Prostate gland (tissue), 2 donors: ENCODE measurements at regions not wholly inside any gene's neighbourhood (a gene's known extent, or its start where the extent isn't known, plus 50 kb on each side); places are given as distances from the start of the nearest gene placed in this dataset.

Experiments used
- DNase-seq: peaks from one replicate; pipeline ENCODE4 v3.0.0-alpha.2; 2019; ENCODE audit warnings: low spot score
- H3K27ac ChIP-seq, 2 donors: fragments of 200-600 bp; sonication (generic); 2 replicates each; pipeline ENCODE4 v1.5.1; 2017 to 2019
- H3K27me3 ChIP-seq: fragments of 200-600 bp; sonication (generic); replicated peaks from 2 replicates; pipeline ENCODE4 v1.5.1; 2019; ENCODE audit not compliant: insufficient read depth
- H3K36me3 ChIP-seq, 2 donors: fragments of 200-600 bp; sonication (generic); 1 replicate in 1 of 2; 2 replicates in 1 of 2; pipeline versions ENCODE4 v1.5.1 to v1.8.1; 2017 to 2019
- H3K4me1 ChIP-seq: fragments of 200-600 bp; sonication (generic); replicated peaks from 2 replicates; pipeline ENCODE4 v1.5.1; 2019
- H3K4me3 ChIP-seq, 2 donors: fragments of 200-600 bp; sonication (generic); 2 replicates each; pipeline ENCODE4 v1.5.1; 2017 to 2019
- H3K9me3 ChIP-seq: fragments of 200-600 bp; sonication (generic); 2 replicates; pipeline ENCODE4 v1.5.1; 2017
- POLR2A ChIP-seq: fragments of 450-650 bp; IDR thresholded peaks from one replicate; pipeline ENCODE4 v1.6.1; 2016; ENCODE audit warnings: antibody characterized with exemption, mild to moderate bottlenecking
- POLR2AphosphoS5 ChIP-seq: sonication (generic); formaldehyde crosslinking; IDR thresholded peaks from one replicate; pipeline ENCODE4 v1.6.1; 2017; ENCODE audit warnings: antibody characterized with exemption
- whole genome bisulfite sequencing: methylation state at CpG from one replicate; pipeline ENCODE4 v1.1.5; 2018; 5-methylcytosine and 5-hydroxymethylcytosine counted together
- intact Hi-C: fragments of 100-400 bp; cut with DNase I; formaldehyde crosslinking; loops from one replicate; pipeline ENCODE4 v1.14.2; 2022
- TF ChIP-seq, protein P1 (sequence below), 4 experiments: fragments of 200-600 bp in 2 of 4; fragments of 450-650 bp in 2 of 4; sonication (generic) in 2 of 4; IDR thresholded peaks; 1 replicate in 3 of 4; 2 replicates in 1 of 4; pipeline ENCODE4 v1.5.1; 2016 to 2019; ENCODE audit warnings: antibody characterized with exemption in 4 of 4, mild to moderate bottlenecking in 2 of 4, moderate library complexity in 2 of 4

DNA sequence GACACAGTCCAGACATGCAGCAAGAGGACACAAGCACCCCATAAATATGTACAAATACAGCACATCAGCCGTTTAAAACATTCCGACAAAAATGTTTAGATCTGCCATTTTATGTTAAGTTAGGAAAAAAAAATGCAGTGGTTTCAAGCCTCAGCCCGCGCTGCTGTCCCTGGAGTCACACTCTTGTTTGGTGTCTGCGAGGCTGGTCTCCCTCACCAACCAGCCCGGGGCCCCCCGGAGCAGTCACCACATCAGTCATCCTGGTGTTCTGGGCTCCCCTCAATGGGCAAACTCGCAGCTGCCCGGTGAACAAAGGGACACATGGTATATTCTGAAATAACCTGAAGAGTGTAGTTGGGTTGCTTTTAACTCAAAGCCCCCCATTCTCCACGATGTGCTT lies 1022.2 kb downstream of the BRD1 start:
- H3K4me3 ChIP-seq: no peak overlapping the region
- no peaks in the 10 kb centered on the region for H3K36me3 ChIP-seq
- TF ChIP-seq POLR2A (no peak), POLR2AphosphoS5 (no peak)
- TF ChIP-seq, protein P1, sequence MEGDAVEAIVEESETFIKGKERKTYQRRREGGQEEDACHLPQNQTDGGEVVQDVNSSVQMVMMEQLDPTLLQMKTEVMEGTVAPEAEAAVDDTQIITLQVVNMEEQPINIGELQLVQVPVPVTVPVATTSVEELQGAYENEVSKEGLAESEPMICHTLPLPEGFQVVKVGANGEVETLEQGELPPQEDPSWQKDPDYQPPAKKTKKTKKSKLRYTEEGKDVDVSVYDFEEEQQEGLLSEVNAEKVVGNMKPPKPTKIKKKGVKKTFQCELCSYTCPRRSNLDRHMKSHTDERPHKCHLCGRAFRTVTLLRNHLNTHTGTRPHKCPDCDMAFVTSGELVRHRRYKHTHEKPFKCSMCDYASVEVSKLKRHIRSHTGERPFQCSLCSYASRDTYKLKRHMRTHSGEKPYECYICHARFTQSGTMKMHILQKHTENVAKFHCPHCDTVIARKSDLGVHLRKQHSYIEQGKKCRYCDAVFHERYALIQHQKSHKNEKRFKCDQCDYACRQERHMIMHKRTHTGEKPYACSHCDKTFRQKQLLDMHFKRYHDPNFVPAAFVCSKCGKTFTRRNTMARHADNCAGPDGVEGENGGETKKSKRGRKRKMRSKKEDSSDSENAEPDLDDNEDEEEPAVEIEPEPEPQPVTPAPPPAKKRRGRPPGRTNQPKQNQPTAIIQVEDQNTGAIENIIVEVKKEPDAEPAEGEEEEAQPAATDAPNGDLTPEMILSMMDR (IDR thresholded peaks at IDR 0.05): no peak
- no peak overlapping the region for H3K27ac ChIP-seq
- 74% methylated on average over 10 of the region's 10 CpGs for WGBS
- no peaks in the 10 kb centered on the region for H3K4me1 ChIP-seq
- DNase-seq: no peak
- intact Hi-C loops: no loop called here
- H3K27me3 ChIP-seq: no peaks in the 10 kb centered on the region
- H3K9me3 ChIP-seq: no peaks in the 10 kb centered on the region

DNA sequence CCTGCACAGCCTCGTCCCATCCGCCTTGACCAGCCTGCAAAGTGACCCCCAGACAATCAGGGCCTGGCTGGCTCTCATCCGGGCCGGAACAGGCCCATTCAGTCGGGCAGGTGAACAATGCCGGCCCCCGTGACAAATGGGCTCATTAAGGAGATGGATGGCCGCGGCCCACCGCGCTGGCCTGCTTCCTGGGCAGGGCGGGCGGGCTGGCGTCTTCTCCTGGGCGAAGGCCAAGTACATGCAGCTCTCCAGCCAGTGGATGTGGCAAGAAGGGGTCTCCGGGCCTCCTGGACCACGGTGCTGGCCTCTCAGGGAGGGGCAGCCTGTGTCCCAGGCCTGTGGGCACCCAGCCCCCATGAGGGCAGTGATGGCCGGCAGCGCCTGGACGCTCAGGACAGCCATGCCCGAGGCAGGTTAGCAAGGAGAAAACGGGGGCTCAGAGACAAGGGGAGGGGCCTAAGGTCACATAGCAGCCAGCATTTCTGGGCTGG lies 1022.8 kb downstream of the BRD1 start:
- Histone ChIP-seq H3K27me3 (peaks cover 2% of the 10 kb centered on the region), H3K9me3 (no peaks in the 10 kb centered on the region), H3K36me3 (no peaks in the 10 kb centered on the region), H3K4me3 (no peak overlapping the region), H3K27ac (no peak overlapping the region), H3K4me1 (no peaks in the 10 kb centered on the region)
- WGBS: 36% methylated on average over 22 of the region's 22 CpGs
- no peak for TF ChIP-seq POLR2A
- DNase-seq: no peak
- intact Hi-C loops: no loop called here

DNA sequence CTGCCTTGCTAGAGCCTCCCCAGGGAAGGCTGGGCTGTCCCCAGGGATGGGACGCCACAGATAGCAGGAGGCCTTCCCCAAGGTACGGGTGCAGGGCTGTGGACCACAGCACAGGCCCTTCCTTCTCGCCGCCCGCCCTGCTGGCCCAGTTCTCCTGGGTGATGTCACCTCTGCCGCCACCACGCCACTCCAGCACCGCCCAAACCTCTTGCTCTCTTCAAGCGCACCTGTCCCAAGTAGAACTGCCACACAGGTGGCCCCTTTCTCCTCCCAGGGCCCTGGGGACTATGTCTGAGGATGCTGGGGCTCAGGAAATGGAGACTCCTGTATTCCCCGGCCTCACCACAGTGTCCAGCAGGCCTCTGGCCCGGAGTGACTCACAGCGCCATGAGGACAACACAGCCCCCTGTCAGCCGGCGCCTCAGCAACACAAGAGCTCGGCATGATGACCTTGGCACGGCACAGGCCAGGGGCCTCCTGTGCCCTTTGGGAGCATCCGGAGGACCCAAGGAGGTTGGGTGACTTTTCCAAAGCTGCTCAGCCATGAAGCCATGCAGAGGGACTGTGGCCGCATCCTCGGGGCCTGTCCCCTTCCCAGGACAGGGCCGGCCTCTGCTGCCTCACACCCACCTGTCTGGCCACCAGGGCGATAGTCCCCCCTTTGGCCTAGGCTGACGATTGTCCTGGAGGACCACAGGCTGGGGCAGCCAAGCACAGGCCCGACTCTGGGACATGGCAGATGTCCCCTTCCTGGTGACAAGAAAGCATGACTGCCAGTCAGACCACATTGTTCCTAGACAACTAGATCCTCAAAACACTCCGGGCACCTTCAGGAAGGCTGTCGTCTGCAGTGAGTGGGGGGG lies 1023.5 kb downstream of the BRD1 start:
- intact Hi-C loops: no loop called here
- no peaks in the 10 kb centered on the region for H3K9me3 ChIP-seq
- H3K4me3 ChIP-seq: no peak overlapping the region
- H3K27me3 ChIP-seq: peaks cover 2% of the 10 kb centered on the region
- H3K36me3 ChIP-seq: no peaks in the 10 kb centered on the region
- H3K27ac ChIP-seq: no peak overlapping the region
- WGBS: 93% methylated on average over 21 of the region's 25 CpGs
- no peaks in the 10 kb centered on the region for H3K4me1 ChIP-seq
- TF ChIP-seq, protein P1 (IDR thresholded peaks at IDR 0.05): no peak
- TF ChIP-seq POLR2A (no peak), POLR2AphosphoS5 (no peak)
- DNase-seq: no peak

DNA sequence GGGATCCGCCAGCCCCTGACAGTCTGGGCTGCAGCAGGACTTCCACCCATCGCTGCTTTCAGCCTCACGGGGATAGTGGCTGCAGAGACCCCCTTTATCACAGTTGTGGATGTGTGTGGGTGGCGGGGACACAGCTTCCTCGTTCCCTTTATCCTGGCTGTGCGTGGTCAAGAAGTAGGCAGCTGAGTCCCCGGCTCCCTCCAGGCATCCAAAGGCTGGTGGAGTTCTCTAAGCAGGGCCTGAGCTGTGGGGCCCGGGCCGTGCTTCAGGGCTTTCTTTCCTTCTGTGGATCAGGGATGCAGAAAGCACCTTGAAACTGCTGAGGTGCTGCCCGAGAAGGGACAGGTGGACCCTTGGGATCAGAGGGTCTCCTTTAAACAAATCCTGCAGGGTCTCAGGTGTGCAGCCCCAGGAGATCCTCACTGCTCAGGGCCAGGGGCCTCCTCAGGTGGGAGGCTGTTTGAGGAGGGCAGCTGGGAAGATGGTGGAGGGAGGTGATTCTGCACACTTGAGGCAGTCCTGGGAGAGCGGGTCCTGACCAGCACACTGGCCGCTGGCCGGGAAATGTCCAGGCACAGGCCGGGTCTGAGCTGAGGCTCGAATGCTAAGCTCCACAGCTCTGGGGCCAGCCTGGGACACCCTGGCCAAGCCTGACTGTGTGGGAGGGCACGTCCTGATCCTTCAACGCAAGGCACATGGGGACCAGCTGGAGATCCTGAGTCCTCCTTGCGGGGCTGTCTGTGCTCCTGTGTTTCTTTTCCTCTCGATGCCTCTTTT lies 1024.3 kb downstream of the BRD1 start:
- intact Hi-C loops: no loop called here
- Histone ChIP-seq H3K27me3 (peaks cover 2% of the 10 kb centered on the region), H3K9me3 (no peaks in the 10 kb centered on the region), H3K36me3 (no peaks in the 10 kb centered on the region), H3K4me3 (no peak overlapping the region), H3K4me1 (no peaks in the 10 kb centered on the region), H3K27ac (no peak overlapping the region)
- TF ChIP-seq, protein P1 (IDR thresholded peaks at IDR 0.05): no peak
- TF ChIP-seq POLR2A: no peak
- TF ChIP-seq POLR2AphosphoS5: no peak
- 83% methylated on average over 19 of the region's 19 CpGs for WGBS
- DNase-seq: no peak

DNA sequence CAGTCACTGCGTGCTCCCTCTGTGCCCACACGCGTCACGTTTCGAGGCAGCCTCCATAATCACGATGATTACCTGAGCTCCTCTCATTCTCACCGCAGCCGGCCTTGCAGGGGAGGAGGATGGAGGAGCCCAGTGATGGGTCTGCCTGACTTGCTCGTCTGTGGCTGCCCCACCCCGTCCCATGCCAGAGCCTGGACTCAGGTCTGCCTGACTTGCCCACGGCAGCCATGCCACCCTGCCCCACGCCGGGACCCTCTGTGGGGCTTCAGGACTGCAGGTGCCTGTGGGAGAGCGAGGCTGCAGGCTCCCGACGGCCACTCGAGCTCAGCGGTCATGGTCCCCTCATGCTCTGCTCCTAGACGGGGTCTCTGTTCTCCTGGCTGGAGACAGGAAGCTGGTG lies 1025.1 kb downstream of the BRD1 start:
- no peak for TF ChIP-seq POLR2AphosphoS5
- TF ChIP-seq POLR2A: no peak
- TF ChIP-seq, protein P1 (IDR thresholded peaks at IDR 0.05): no peak
- peaks cover 2% of the 10 kb centered on the region for H3K27me3 ChIP-seq
- DNase-seq: no peak
- WGBS: 88% methylated on average over 19 of the region's 19 CpGs
- H3K4me1 ChIP-seq: no peaks in the 10 kb centered on the region
- H3K27ac ChIP-seq: no peak overlapping the region
- intact Hi-C loops: no loop called here
- H3K36me3 ChIP-seq: no peaks in the 10 kb centered on the region
- no peaks in the 10 kb centered on the region for H3K9me3 ChIP-seq
- H3K4me3 ChIP-seq: no peak overlapping the region
